ENCODE measurements at regions not wholly inside any gene's neighbourhood (a gene's known extent, or its start where the extent isn't known, plus 50 kb on each side); places are given as distances from the start of the nearest gene placed in this dataset.

DNA sequence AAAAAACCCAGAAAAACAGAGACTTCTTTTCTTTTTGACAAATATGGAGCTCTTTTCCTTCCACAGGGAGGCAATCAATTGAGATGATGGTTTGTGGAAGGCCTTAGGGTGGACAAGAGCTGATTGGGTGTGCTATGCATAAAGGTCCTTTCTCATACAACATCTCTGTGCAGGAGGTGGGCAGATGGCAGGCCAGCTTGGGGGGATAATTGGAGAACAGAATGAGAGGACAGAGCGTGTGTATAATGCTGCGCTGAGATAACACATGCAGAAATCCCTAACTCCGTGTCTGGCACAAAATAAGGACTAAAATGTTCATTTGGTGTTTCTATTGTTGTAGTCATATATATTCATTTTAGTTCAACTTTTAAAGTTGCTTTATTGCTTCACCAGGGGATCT lies 159.0 kb upstream of the MEF2C start:
- DNase-seq (ENCODE audit: low read depth): no peak
- no peak for TF ChIP-seq CTCF (IDR thresholded peaks at IDR 0.05; ENCODE audit: control insufficient read depth, insufficient read depth, low read depth, low read length, missing control alignments)

DNA sequence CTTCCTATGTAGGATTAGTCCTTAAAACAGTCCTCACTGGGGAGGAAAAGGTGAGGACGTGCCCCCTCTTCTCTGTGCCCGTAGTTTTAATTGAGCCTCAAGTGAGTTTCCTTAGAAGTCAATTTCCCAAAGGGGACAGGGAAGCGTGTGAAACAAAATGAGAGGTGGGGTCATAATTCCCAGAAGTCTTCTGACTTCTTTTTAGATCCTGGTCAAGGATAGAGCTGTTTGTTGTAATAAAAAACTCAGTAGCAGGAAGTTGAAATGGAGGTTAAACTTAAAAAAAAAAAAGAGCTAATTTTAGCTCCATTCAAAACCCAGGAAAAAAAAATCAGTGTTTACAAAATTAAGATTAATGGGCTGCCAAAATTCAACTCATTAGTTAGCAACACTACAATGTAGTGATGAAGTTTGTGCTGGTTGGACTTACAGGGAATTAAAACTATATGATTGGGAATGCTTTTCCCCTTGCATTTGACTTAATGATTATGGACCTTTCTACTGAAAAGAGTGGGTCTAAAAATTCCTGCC lies 158.3 kb upstream of the MEF2C start:
- no peak overlapping the region for H3K4me3 ChIP-seq (ENCODE audit: control insufficient read depth, low read depth, low read length)
- no peak for TF ChIP-seq CTCF (IDR thresholded peaks at IDR 0.05; ENCODE audit: control insufficient read depth, insufficient read depth, low read depth, low read length, missing control alignments)

More for the DNA sequence above, 159.0 kb upstream of the MEF2C start:
- H3K4me3 ChIP-seq (ENCODE audit: control insufficient read depth, low read depth, low read length): no peak overlapping the region

DNA sequence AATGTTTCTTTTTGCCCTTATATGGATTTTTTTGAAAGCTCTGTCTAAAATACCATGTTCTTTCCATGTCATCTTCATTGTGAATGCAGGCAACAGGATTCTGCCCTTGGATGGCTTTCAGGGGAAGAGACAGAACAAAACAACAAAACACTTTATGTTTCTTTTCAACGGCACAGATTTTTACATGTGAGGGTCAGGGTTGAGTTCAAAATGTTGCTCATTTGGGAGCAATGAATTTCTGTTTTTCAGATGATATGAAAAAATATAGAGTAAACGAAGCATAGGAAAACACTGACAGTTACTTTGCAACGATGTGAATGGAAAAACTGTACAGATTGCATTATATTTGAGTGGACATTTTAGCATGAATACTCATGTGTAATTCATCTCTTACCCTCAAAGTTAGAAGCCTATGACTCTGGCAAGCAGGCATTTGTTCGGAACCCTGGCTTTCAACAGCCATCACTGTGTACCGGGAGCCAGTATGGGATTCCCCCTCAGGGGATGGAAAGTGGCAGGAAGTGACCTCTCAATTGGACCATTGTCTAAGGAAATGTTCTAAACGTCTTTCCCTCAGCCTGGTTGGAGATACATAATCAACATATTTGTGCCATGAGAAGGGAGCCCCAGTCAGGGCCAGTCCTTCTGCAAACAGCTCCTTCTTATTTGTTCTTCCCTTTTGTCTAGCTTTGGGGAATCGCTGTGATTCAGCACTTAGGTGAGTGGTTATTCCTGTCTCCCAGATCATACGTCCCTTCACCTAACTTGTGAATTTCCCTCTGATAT lies 153.9 kb upstream of the MEF2C start:
- TF ChIP-seq CTCF (IDR thresholded peaks at IDR 0.05; ENCODE audit: control insufficient read depth, insufficient read depth, low read depth, low read length, missing control alignments): no peak

More for the DNA sequence above, 158.3 kb upstream of the MEF2C start:
- DNase-seq (ENCODE audit: low read depth): no peak

GRCh38 chr5:89036166-89036565 lies 153.2 kb upstream of the MEF2C start:
- TF ChIP-seq CTCF (IDR thresholded peaks at IDR 0.05; ENCODE audit: control insufficient read depth, insufficient read depth, low read depth, low read length, missing control alignments): no peak
- DNase-seq (ENCODE audit: low read depth): no peak
- no peak overlapping the region for H3K4me3 ChIP-seq (ENCODE audit: control insufficient read depth, low read depth, low read length)

More for the DNA sequence above, 153.9 kb upstream of the MEF2C start:
- no peak overlapping the region for H3K4me3 ChIP-seq (ENCODE audit: control insufficient read depth, low read depth, low read length)
- DNase-seq (ENCODE audit: low read depth): no peak

GRCh38 chr5:89034588-89034987 lies 151.6 kb upstream of the MEF2C start:
- no peak for DNase-seq (ENCODE audit: low read depth)
- no peak overlapping the region for H3K4me3 ChIP-seq (ENCODE audit: control insufficient read depth, low read depth, low read length)
- no peak for TF ChIP-seq CTCF (IDR thresholded peaks at IDR 0.05; ENCODE audit: control insufficient read depth, insufficient read depth, low read depth, low read length, missing control alignments)

GRCh38 chr5:89030798-89031197 lies 147.8 kb upstream of the MEF2C start:
- DNase-seq (ENCODE audit: low read depth): no peak
- TF ChIP-seq CTCF (IDR thresholded peaks at IDR 0.05; ENCODE audit: control insufficient read depth, insufficient read depth, low read depth, low read length, missing control alignments): no peak
- H3K4me3 ChIP-seq (ENCODE audit: control insufficient read depth, low read depth, low read length): no peak overlapping the region

Measured in AG09309 (cell line).